ENCODE measurements at regions not wholly inside any gene's neighbourhood (a gene's known extent, or its start where the extent isn't known, plus 50 kb on each side); places are given as distances from the start of the nearest gene placed in this dataset.

DNA sequence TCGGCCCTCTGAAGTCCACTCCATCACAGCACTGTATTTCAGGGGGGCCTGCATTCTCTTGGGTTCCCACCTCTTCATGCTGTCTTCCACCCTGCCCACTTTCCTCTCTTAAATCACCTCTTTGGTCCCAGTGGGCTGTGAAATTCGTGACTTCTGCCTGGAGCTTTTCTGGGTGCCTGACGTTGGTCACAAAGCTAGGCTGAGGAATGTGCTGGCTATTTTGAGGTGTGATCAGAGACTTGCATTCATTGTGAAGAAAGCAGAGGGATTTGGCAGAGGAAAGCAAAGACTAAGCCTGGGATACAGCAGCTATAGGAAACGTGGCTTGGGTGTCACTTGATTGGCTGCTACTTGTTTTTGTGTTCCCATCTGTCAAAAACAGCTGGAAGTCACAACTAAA is 202.5 kb downstream of the SATB1 start:
- Histone ChIP-seq H4K20me1 (ENCODE audit: control insufficient read depth, insufficient read depth, low read depth, low read length) (no peaks in the 10 kb centered on the region), H3K4me3 (ENCODE audit: low read length) (peak overlapping the region; percentile 70), H3F3A (ENCODE audit: control insufficient read depth, insufficient read depth) (peaks cover 36% of the 10 kb centered on the region), H3K79me2 (ENCODE audit: control insufficient read depth, low read length) (no peaks in the 10 kb centered on the region), H3K36me3 (ENCODE audit: control insufficient read depth, low read length) (no peaks in the 10 kb centered on the region), H3K4me2 (ENCODE audit: low read length) (peak overlapping the region; percentile 93), H3K27me3 (ENCODE audit: control insufficient read depth, low read length) (no peaks in the 10 kb centered on the region), H3K9me3 (ENCODE audit: control insufficient read depth, insufficient read depth, low read length) (no peaks in the 10 kb centered on the region), H3K9me2 (replicated peaks; ENCODE audit: control insufficient read depth, low read length) (no peaks in the 10 kb centered on the region), H3K4me1 (ENCODE audit: control insufficient read depth, low read length) (peaks cover 96% of the 10 kb centered on the region), H3K27ac (ENCODE audit: low read depth, low read length) (peak overlapping the region; percentile 89)
- no peak for TF ChIP-seq EZH2phosphoT487 (IDR thresholded peaks at IDR 0.05; ENCODE audit: borderline replicate concordance, low read length)
- TF ChIP-seq, protein P1, sequence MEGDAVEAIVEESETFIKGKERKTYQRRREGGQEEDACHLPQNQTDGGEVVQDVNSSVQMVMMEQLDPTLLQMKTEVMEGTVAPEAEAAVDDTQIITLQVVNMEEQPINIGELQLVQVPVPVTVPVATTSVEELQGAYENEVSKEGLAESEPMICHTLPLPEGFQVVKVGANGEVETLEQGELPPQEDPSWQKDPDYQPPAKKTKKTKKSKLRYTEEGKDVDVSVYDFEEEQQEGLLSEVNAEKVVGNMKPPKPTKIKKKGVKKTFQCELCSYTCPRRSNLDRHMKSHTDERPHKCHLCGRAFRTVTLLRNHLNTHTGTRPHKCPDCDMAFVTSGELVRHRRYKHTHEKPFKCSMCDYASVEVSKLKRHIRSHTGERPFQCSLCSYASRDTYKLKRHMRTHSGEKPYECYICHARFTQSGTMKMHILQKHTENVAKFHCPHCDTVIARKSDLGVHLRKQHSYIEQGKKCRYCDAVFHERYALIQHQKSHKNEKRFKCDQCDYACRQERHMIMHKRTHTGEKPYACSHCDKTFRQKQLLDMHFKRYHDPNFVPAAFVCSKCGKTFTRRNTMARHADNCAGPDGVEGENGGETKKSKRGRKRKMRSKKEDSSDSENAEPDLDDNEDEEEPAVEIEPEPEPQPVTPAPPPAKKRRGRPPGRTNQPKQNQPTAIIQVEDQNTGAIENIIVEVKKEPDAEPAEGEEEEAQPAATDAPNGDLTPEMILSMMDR (IDR thresholded peaks at IDR 0.05; ENCODE audit: low read depth, low read length, poor library complexity, severe bottlenecking), result no peak

DNA sequence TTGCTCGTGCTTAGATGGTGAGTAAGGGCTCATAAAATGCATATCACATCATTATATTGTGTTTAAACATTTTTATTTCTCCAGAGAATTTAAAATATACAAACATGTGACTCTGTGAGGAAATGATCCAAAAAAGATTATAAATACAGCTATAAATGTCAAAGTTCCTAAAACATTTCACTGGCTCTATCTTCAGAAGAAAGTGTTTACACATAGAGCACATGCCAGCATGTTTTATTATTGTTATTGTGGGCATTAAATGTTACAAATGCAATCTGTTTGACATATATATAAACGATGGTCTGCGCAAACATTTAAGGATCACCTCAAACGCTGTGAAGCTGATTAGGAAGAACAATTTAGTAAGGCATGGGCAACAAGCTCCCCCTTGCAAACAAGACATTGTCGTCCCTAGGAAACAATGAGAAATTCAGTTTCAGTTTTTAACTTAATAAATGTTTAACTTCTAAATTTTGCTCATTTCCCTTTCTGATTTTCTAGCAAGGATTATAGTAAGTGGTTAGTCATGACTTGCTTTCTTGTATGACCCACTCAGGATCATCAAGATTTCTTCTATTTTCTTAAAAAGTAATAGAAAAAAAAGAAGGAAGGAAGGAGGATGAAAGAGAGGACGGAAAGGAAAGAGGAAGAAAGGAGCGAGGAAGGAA is 207.5 kb downstream of the SATB1 start:
- Histone ChIP-seq H3K79me2 (ENCODE audit: control insufficient read depth, low read length) (no peaks in the 10 kb centered on the region), H3K4me1 (ENCODE audit: control insufficient read depth, low read length) (peaks cover 74% of the 10 kb centered on the region), H3K4me3 (ENCODE audit: low read length) (no peak overlapping the region), H3F3A (ENCODE audit: control insufficient read depth, insufficient read depth) (peaks cover 14% of the 10 kb centered on the region), H3K27ac (ENCODE audit: low read depth, low read length) (no peak overlapping the region), H3K36me3 (ENCODE audit: control insufficient read depth, low read length) (no peaks in the 10 kb centered on the region), H3K4me2 (ENCODE audit: low read length) (no peak overlapping the region), H3K9me2 (replicated peaks; ENCODE audit: control insufficient read depth, low read length) (no peaks in the 10 kb centered on the region), H3K9me3 (ENCODE audit: control insufficient read depth, insufficient read depth, low read length) (no peaks in the 10 kb centered on the region), H4K20me1 (ENCODE audit: control insufficient read depth, insufficient read depth, low read depth, low read length) (no peaks in the 10 kb centered on the region), H3K27me3 (ENCODE audit: control insufficient read depth, low read length) (no peaks in the 10 kb centered on the region)
- TF ChIP-seq, protein P1 (IDR thresholded peaks at IDR 0.05; ENCODE audit: low read depth, low read length, poor library complexity, severe bottlenecking), result no peak
- no peak for TF ChIP-seq EZH2phosphoT487 (IDR thresholded peaks at IDR 0.05; ENCODE audit: borderline replicate concordance, low read length)

DNA sequence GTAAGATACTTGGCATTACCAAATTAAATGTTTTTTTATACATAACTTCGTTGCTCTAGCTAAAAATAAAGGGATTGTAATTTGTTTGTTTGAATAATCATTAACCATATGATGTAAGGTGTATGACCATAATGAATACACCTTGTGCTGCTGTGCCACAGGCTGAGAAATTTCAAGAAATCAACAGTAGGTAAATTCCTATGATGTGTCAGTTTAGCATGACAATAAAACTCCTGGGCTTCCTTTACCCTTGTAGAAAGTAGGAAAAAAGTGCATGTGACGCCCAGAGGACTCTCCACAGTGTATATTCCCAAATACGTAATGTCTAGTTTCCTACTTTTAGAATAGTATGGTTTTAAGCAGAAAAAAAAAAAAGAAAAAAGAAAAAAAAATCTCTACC is 208.1 kb downstream of the SATB1 start:
- peaks cover 68% of the 10 kb centered on the region for H3K4me1 ChIP-seq (ENCODE audit: control insufficient read depth, low read length)
- H3K36me3 ChIP-seq (ENCODE audit: control insufficient read depth, low read length), result no peaks in the 10 kb centered on the region

DNA sequence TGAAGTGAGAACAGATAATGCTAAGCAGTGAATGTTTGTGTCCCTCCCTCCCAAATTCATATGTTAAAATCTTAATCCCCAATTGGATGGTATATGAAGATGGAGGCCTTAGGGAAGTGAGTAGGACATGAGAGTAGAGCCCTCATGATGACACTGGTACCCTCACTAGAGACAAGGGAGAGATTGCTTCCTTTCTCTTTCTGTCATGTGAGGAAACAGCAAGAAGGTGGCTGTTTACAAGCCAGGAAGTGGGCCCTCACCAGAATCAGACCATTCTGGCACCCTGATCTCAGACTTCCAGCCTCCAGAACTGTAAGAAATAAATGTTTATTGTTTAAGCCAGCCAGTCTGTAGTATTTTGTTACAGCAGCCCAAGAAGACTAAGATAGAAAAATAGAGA is 209.5 kb downstream of the SATB1 start:
- H3K79me2 ChIP-seq (ENCODE audit: control insufficient read depth, low read length), result no peaks in the 10 kb centered on the region
- peaks cover 58% of the 10 kb centered on the region for H3K4me1 ChIP-seq (ENCODE audit: control insufficient read depth, low read length)
- H3K4me2 ChIP-seq (ENCODE audit: low read length), result 0 out of 2 replicates have a peak overlapping the region, but pooled peaks have one; percentile 6
- H3F3A ChIP-seq (ENCODE audit: control insufficient read depth, insufficient read depth), result 0 out of 2 replicates have a peak, but pooled peaks cover 6% of the 10 kb centered on the region
- H3K27ac ChIP-seq (ENCODE audit: low read depth, low read length), result no peak overlapping the region
- no peaks in the 10 kb centered on the region for H4K20me1 ChIP-seq (ENCODE audit: control insufficient read depth, insufficient read depth, low read depth, low read length)
- no peak overlapping the region for H3K4me3 ChIP-seq (ENCODE audit: low read length)
- no peaks in the 10 kb centered on the region for H3K9me3 ChIP-seq (ENCODE audit: control insufficient read depth, insufficient read depth, low read length)
- TF ChIP-seq EZH2phosphoT487 (IDR thresholded peaks at IDR 0.05; ENCODE audit: borderline replicate concordance, low read length), result no peak
- H3K27me3 ChIP-seq (ENCODE audit: control insufficient read depth, low read length), result no peaks in the 10 kb centered on the region
- H3K36me3 ChIP-seq (ENCODE audit: control insufficient read depth, low read length), result no peaks in the 10 kb centered on the region
- no peaks in the 10 kb centered on the region for H3K9me2 ChIP-seq (replicated peaks; ENCODE audit: control insufficient read depth, low read length)

More for the DNA sequence above, 208.1 kb downstream of the SATB1 start:
- Histone ChIP-seq H3K27me3 (ENCODE audit: control insufficient read depth, low read length) (no peaks in the 10 kb centered on the region), H3K4me3 (ENCODE audit: low read length) (no peak overlapping the region), H3K27ac (ENCODE audit: low read depth, low read length) (no peak overlapping the region), H4K20me1 (ENCODE audit: control insufficient read depth, insufficient read depth, low read depth, low read length) (no peaks in the 10 kb centered on the region), H3K79me2 (ENCODE audit: control insufficient read depth, low read length) (no peaks in the 10 kb centered on the region), H3K9me2 (replicated peaks; ENCODE audit: control insufficient read depth, low read length) (no peaks in the 10 kb centered on the region), H3K4me2 (ENCODE audit: low read length) (no peak overlapping the region), H3K9me3 (ENCODE audit: control insufficient read depth, insufficient read depth, low read length) (no peaks in the 10 kb centered on the region), H3F3A (ENCODE audit: control insufficient read depth, insufficient read depth) (0 out of 2 replicates have a peak, but pooled peaks cover 11% of the 10 kb centered on the region)
- no peak for TF ChIP-seq EZH2phosphoT487 (IDR thresholded peaks at IDR 0.05; ENCODE audit: borderline replicate concordance, low read length)
